H1 (cell line): ENCODE measurements at regions not wholly inside any gene's neighbourhood (a gene's known extent, or its start where the extent isn't known, plus 50 kb on each side); places are given as distances from the start of the nearest gene placed in this dataset.

Experiments used
- CTCF ChIA-PET: fragments of 300-600 bp; sonication (Branson Sonifier 250); formaldehyde crosslinking; loops from one replicate; lab custom pipeline; 2021; ENCODE audit not compliant: partially characterized antibody; lab: Charles Lee
- POLR2A ChIA-PET: fragments of 300-600 bp; sonication (Branson Sonifier 250); formaldehyde crosslinking; loops from one replicate; lab custom pipeline; 2021; ENCODE audit warnings: inconsistent platforms; ENCODE audit not compliant: partially characterized antibody; lab: Charles Lee
- DNase-seq, 2 experiments: peaks; one replicate each; pipeline versions ENCODE4 v3.0.0 to v3.0.0-alpha.2; 2010 to 2022; ENCODE audit warnings: low spot score in 2 of 2, low read depth in 1 of 2, mixed read lengths in 1 of 2
- FAIRE-seq: peaks from 2 replicates; lab custom pipeline; 2011; peaks lifted over from hg19 to GRCh38; lab: Jason Lieb, UNC
- H2AFZ ChIP-seq: 2 replicates; pipeline ENCODE4 v1.8.1; 2012; ENCODE audit warnings: low read length, inconsistent platforms
- H2AK5ac ChIP-seq: 2 replicates; pipeline ENCODE4 v1.6.1; 2013; ENCODE audit warnings: low read depth, low read length
- H2BK120ac ChIP-seq: replicated peaks from 2 replicates; pipeline ENCODE3; 2013; ENCODE audit warnings: low read depth, low read length, inconsistent platforms
- H2BK12ac ChIP-seq: 2 replicates; pipeline ENCODE4 v1.6.1; 2013; ENCODE audit warnings: low read depth, low read length
- H2BK15ac ChIP-seq: 2 replicates; pipeline ENCODE4 v1.6.1; 2013; ENCODE audit warnings: low read length
- H2BK20ac ChIP-seq: 2 replicates; pipeline ENCODE4 v1.6.1; 2013; ENCODE audit warnings: low read length
- H2BK5ac ChIP-seq: 2 replicates; pipeline ENCODE4 v1.6.1; 2013; ENCODE audit warnings: low read depth, low read length
- H3K14ac ChIP-seq: 2 replicates; pipeline ENCODE4 v1.6.1; 2013; ENCODE audit warnings: inconsistent platforms; ENCODE audit not compliant: insufficient read length
- H3K18ac ChIP-seq: 2 replicates; pipeline ENCODE4 v1.6.1; 2013; ENCODE audit warnings: low read length; ENCODE audit errors: extremely low read depth
- H3K23ac ChIP-seq: 2 replicates; pipeline ENCODE4 v1.6.1; 2013; ENCODE audit warnings: inconsistent platforms; ENCODE audit not compliant: insufficient read length
- H3K23me2 ChIP-seq: 2 replicates; pipeline ENCODE4 v1.6.1; 2013; ENCODE audit warnings: low read depth, low read length
- H3K27ac ChIP-seq: 2 replicates; pipeline ENCODE4 v1.6.1; 2011; ENCODE audit warnings: low read depth, low read length, inconsistent platforms
- H3K27me3 ChIP-seq, 4 experiments: replicated peaks in 1 of 4; 1 replicate in 1 of 4; 2 replicates in 3 of 4; pipeline versions ENCODE4 v1.6.1 to v1.8.1; 2011 to 2013; ENCODE audit warnings: low read length in 3 of 4, mild to moderate bottlenecking in 3 of 4, inconsistent platforms in 2 of 4, mixed read lengths in 2 of 4, moderate library complexity in 1 of 4; ENCODE audit not compliant: control insufficient read depth in 3 of 4, insufficient read depth in 3 of 4; ENCODE audit errors: extremely low read depth in 1 of 4
- H3K36me3 ChIP-seq, 4 experiments: 2 replicates each; pipeline versions ENCODE4 v1.6.1 to v1.8.1; 2011 to 2013; ENCODE audit warnings: mild to moderate bottlenecking in 4 of 4, low read length in 3 of 4, moderate library complexity in 2 of 4, control low read depth in 1 of 4, inconsistent platforms in 1 of 4; ENCODE audit not compliant: insufficient read depth in 4 of 4, control insufficient read depth in 2 of 4
- H3K4ac ChIP-seq: replicated peaks from 2 replicates; pipeline ENCODE3; 2013; ENCODE audit warnings: low read length, low read depth, mixed read lengths, inconsistent platforms; ENCODE audit not compliant: insufficient read length
- H3K4me1 ChIP-seq, 4 experiments: replicated peaks in 1 of 4; 1 replicate in 1 of 4; 2 replicates in 3 of 4; pipeline versions ENCODE4 v1.6.1 to v1.8.1; 2011 to 2013; ENCODE audit warnings: low read length in 3 of 4, inconsistent platforms in 2 of 4, mixed read lengths in 1 of 4; ENCODE audit not compliant: insufficient read depth in 4 of 4, control insufficient read depth in 3 of 4
- H3K4me2 ChIP-seq, 2 experiments: 2 replicates each; pipeline versions ENCODE4 v1.6.1 to v1.8.1; 2011 to 2013; ENCODE audit warnings: low read depth in 2 of 2, low read length in 2 of 2, control low read depth in 1 of 2, inconsistent platforms in 1 of 2, mild to moderate bottlenecking in 1 of 2; ENCODE audit not compliant: insufficient read depth in 1 of 2
- H3K4me3 ChIP-seq, 4 experiments: fragments of 200-600, 300-600 bp in 1 of 4; sonication (generic), shearing (Covaris generic), sonication (Bioruptor Twin) in 1 of 4; 2 replicates each; pipeline versions ENCODE4 v1.5.1 to v1.8.1; 2011 to 2016; ENCODE audit warnings: low read length in 4 of 4, low read depth in 3 of 4, control low read depth in 2 of 4, inconsistent platforms in 2 of 4, mild to moderate bottlenecking in 2 of 4, mixed read lengths in 1 of 4, moderate library complexity in 1 of 4; ENCODE audit not compliant: insufficient read depth in 2 of 4; ENCODE audit errors: extremely low read depth in 1 of 4
- H3K56ac ChIP-seq: replicated peaks from 2 replicates; pipeline ENCODE3; 2013; ENCODE audit warnings: low read depth, mild to moderate bottlenecking, mixed read lengths, low read length, inconsistent platforms; ENCODE audit not compliant: insufficient read length
- H3K79me1 ChIP-seq: 2 replicates; pipeline ENCODE4 v1.6.1; 2013; ENCODE audit warnings: low read depth, low read length, control low read depth
- H3K79me2 ChIP-seq, 2 experiments: 2 replicates each; pipeline versions ENCODE4 v1.6.1 to v1.8.1; 2012 to 2013; ENCODE audit warnings: low read length in 2 of 2, mild to moderate bottlenecking in 2 of 2, inconsistent platforms in 1 of 2; ENCODE audit not compliant: insufficient read depth in 2 of 2, control insufficient read depth in 1 of 2
- H3K9ac ChIP-seq, 4 experiments: replicated peaks in 1 of 4; 1 replicate in 1 of 4; 2 replicates in 3 of 4; pipeline versions ENCODE4 v1.6.1 to v1.8.1; 2011 to 2013; ENCODE audit warnings: low read depth in 3 of 4, low read length in 3 of 4, control low read depth in 2 of 4, mild to moderate bottlenecking in 2 of 4, moderate library complexity in 2 of 4, inconsistent platforms in 1 of 4; ENCODE audit errors: extremely low read depth in 1 of 4
- H3K9me3 ChIP-seq, 2 experiments: 2 replicates each; pipeline versions ENCODE4 v1.6.1 to v1.8.1; 2012 to 2013; ENCODE audit warnings: mild to moderate bottlenecking in 2 of 2, moderate library complexity in 2 of 2, control low read depth in 1 of 2, inconsistent platforms in 1 of 2, low read depth in 1 of 2, low read length in 1 of 2, mixed read lengths in 1 of 2; ENCODE audit not compliant: insufficient read depth in 2 of 2
- H4K20me1 ChIP-seq, 2 experiments: replicated peaks in 1 of 2; 2 replicates each; pipeline versions ENCODE3 to v1.8.1; 2011 to 2013; ENCODE audit warnings: inconsistent platforms in 2 of 2, low read length in 2 of 2, mild to moderate bottlenecking in 1 of 2; ENCODE audit not compliant: insufficient read depth in 2 of 2, control insufficient read depth in 1 of 2
- H4K5ac ChIP-seq: 2 replicates; pipeline ENCODE4 v1.6.1; 2013; ENCODE audit warnings: low read length, low read depth, mixed read lengths, inconsistent platforms; ENCODE audit not compliant: insufficient read length
- H4K8ac ChIP-seq: 2 replicates; pipeline ENCODE4 v1.8.0; 2013; ENCODE audit warnings: mild to moderate bottlenecking, moderate library complexity, low read length, inconsistent platforms; ENCODE audit not compliant: insufficient read depth; ENCODE audit errors: extremely low read depth
- H4K91ac ChIP-seq: replicated peaks from 2 replicates; pipeline ENCODE3; 2013; ENCODE audit warnings: low read length, mixed read lengths, inconsistent platforms; ENCODE audit not compliant: insufficient read length
- BRCA1 ChIP-seq: IDR thresholded peaks from 2 replicates; pipeline ENCODE4 v1.6.1; 2012; ENCODE audit warnings: low read depth, low read length, improper control_type of control experiment
- RBBP5 ChIP-seq: IDR thresholded peaks from 2 replicates; pipeline ENCODE4 v1.7.1; 2012; ENCODE audit warnings: low read depth, mild to moderate bottlenecking, inconsistent platforms, low read length, moderate library complexity, borderline replicate concordance
- WGBS, 2 experiments: shearing (Covaris generic) in 1 of 2; methylation state at CpG; one replicate each; pipeline versions ENCODE4 v1.1.6 to v1.1.7; 2013 to 2015; ENCODE audit warnings: low lambda C conversion rate in 2 of 2, mixed read lengths in 2 of 2, inconsistent platforms in 1 of 2, low coverage in 1 of 2, missing lambda C conversion rate in 1 of 2; ENCODE audit not compliant: insufficient replicate concordance in 2 of 2, insufficient coverage in 1 of 2, insufficient read length in 1 of 2; ENCODE audit errors: extremely low coverage in 1 of 2, missing lambda C conversion rate in 1 of 2; 5-methylcytosine and 5-hydroxymethylcytosine counted together

GRCh38 chr11:12315024-12315423 is 62.3 kb upstream of the PARVA start:
- no peak overlapping the region for H2BK20ac ChIP-seq
- H3K9me3 ChIP-seq = peaks cover 3 to 4% of the 10 kb centered on the region in 2 experiments; a peak in 3 of 4 replicates
- no peak overlapping the region for H2AK5ac ChIP-seq
- H3K23me2 ChIP-seq = no peaks in the 10 kb centered on the region
- WGBS, 2 experiments = 88% methylated on average over 1 of the region's 1 CpG; no CpG with 5 or more reads in 1 of the 2 experiments
- no peaks in the 10 kb centered on the region for H4K20me1 ChIP-seq
- H2BK15ac ChIP-seq = no peak overlapping the region
- no peak overlapping the region for H3K23ac ChIP-seq
- CTCF ChIA-PET = interaction anchor here (3.8 kb wide), 1 partner anchor 26 kb away, joined by 16 read pairs; no protein-coding TSS in a partner anchor
- H3K4ac ChIP-seq = no peak overlapping the region
- no peak overlapping the region for H2BK120ac ChIP-seq
- no peaks in the 10 kb centered on the region for H3K27me3 ChIP-seq
- no peak overlapping the region for H3K56ac ChIP-seq
- peaks cover 0 to 9% (median 0%) of the 10 kb centered on the region in 4 experiments; a peak in 3 of 7 replicates for H3K4me1 ChIP-seq
- H4K91ac ChIP-seq = no peak overlapping the region
- no peak overlapping the region for H2BK5ac ChIP-seq
- no peak overlapping the region for H3K9ac ChIP-seq
- H3K4me3 ChIP-seq = no peak overlapping the region
- H3K79me2 ChIP-seq = no peaks in the 10 kb centered on the region
- DNase-seq (no peak), FAIRE-seq (no peak)
- no peak overlapping the region for H3K14ac ChIP-seq
- no peak overlapping the region for H4K8ac ChIP-seq
- POLR2A ChIA-PET = no interaction called here
- H4K5ac ChIP-seq = no peak overlapping the region
- no peak overlapping the region for H3K18ac ChIP-seq
- H3K79me1 ChIP-seq = no peaks in the 10 kb centered on the region
- H2BK12ac ChIP-seq = no peak overlapping the region
- H3K4me2 ChIP-seq = no peak overlapping the region
- H3K36me3 ChIP-seq = no peaks in the 10 kb centered on the region
- H3K27ac ChIP-seq = no peak overlapping the region
- H2AFZ ChIP-seq = no peak overlapping the region
- TF ChIP-seq RBBP5 (no peak), BRCA1 (no peak)
